ENCODE measurements at regions not wholly inside any gene's neighbourhood (a gene's known extent, or its start where the extent isn't known, plus 50 kb on each side); places are given as distances from the start of the nearest gene placed in this dataset.

GRCh38 chr22:45093609-45094008 is 70.1 kb upstream of the NUP50 start:
- Histone ChIP-seq H4K20me1 (ENCODE audit: insufficient read depth) (no peaks in the 10 kb centered on the region), H3K4me1 (ENCODE audit: control insufficient read depth in 1 of 2, insufficient read depth in 2 of 2, low read length in 2 of 2) (no peaks in the 10 kb centered on the region), H3K79me2 (ENCODE audit: insufficient read depth, low read length) (no peaks in the 10 kb centered on the region), H3K4me2 (ENCODE audit: low read length) (no peak overlapping the region), H3K36me3 (ENCODE audit: control insufficient read depth in 1 of 2, insufficient read depth in 2 of 2, low read length in 2 of 2) (no peaks in the 10 kb centered on the region), H3K27ac (ENCODE audit: low read depth, low read length) (no peak overlapping the region), H3K9ac (ENCODE audit: low read length) (no peak overlapping the region), H3K4me3 (replicated peaks in 1 of 2; ENCODE audit: low read depth in 1 of 2, low read length in 2 of 2) (no peak overlapping the region), H2AFZ (ENCODE audit: low read depth, low read length, poor library complexity, severe bottlenecking) (no peak overlapping the region), H3K27me3 (ENCODE audit: insufficient read depth, low read length) (no peaks in the 10 kb centered on the region), H3K9me2 (ENCODE audit: insufficient read depth) (no peaks in the 10 kb centered on the region), H3K9me3 (ENCODE audit: control insufficient read depth in 1 of 2, insufficient read depth in 1 of 2, low read depth in 1 of 2, low read length in 2 of 2) (no peaks in the 10 kb centered on the region)
- DNase-seq (ENCODE audit: low read depth, low spot score) (no peak), ATAC-seq (no peak)
- RAD21 ChIA-PET (ENCODE audit: low non-redundant PET in 1 of 2, low total read pairs in 2 of 2, uncharacterized antibody in 2 of 2, unreplicated experiment in 2 of 2), result no interaction called here
- no peak for TF ChIP-seq REST (IDR thresholded peaks at IDR 0.05; ENCODE audit: low read depth)
- TF ChIP-seq EZH2phosphoT487 (IDR thresholded peaks at IDR 0.05; ENCODE audit: borderline replicate concordance), result no peak
- TF ChIP-seq POLR2A (IDR thresholded peaks at IDR 0.05; ENCODE audit: borderline replicate concordance, extremely low read depth, insufficient read depth, insufficient read length), result no peak
- intact Hi-C loops (cut with micrococcal nuclease), result no loop called here
- no TSS peak for BruUV-seq (replicated peaks)
- POLR2A ChIA-PET, result no interaction called here
- CTCF ChIA-PET, result no interaction called here

GRCh38 chr22:45094081-45094720 is 69.5 kb upstream of the NUP50 start:
- intact Hi-C loops (cut with micrococcal nuclease), result no loop called here
- H3K4me1 ChIP-seq (ENCODE audit: control insufficient read depth in 1 of 2, insufficient read depth in 2 of 2, low read length in 2 of 2), result no peaks in the 10 kb centered on the region
- POLR2A ChIA-PET, result no interaction called here
- H3K27ac ChIP-seq (ENCODE audit: low read depth, low read length), result no peak overlapping the region
- no peak overlapping the region for H3K4me2 ChIP-seq (ENCODE audit: low read length)
- no peaks in the 10 kb centered on the region for H3K79me2 ChIP-seq (ENCODE audit: insufficient read depth, low read length)
- no peaks in the 10 kb centered on the region for H3K27me3 ChIP-seq (ENCODE audit: insufficient read depth, low read length)
- TF ChIP-seq CEBPB (IDR thresholded peaks at IDR 0.05; ENCODE audit: low read depth) (no peak), CBX3 (IDR thresholded peaks at IDR 0.05; ENCODE audit: low read depth) (no peak)
- H3K9ac ChIP-seq (ENCODE audit: low read length), result no peak overlapping the region
- RAD21 ChIA-PET (ENCODE audit: low non-redundant PET in 1 of 2, low total read pairs in 2 of 2, uncharacterized antibody in 2 of 2, unreplicated experiment in 2 of 2), result no interaction called here
- H2AFZ ChIP-seq (ENCODE audit: low read depth, low read length, poor library complexity, severe bottlenecking), result no peak overlapping the region
- CTCF ChIA-PET, result no interaction called here
- H3K9me2 ChIP-seq (ENCODE audit: insufficient read depth), result no peaks in the 10 kb centered on the region
- DNase-seq (ENCODE audit: low read depth, low spot score) (no peak), ATAC-seq (no peak)
- BruUV-seq (replicated peaks), result no TSS peak
- no peaks in the 10 kb centered on the region for H3K36me3 ChIP-seq (ENCODE audit: control insufficient read depth in 1 of 2, insufficient read depth in 2 of 2, low read length in 2 of 2)
- H3K4me3 ChIP-seq (replicated peaks in 1 of 2; ENCODE audit: low read depth in 1 of 2, low read length in 2 of 2), result no peak overlapping the region
- H3K9me3 ChIP-seq (ENCODE audit: control insufficient read depth in 1 of 2, insufficient read depth in 1 of 2, low read depth in 1 of 2, low read length in 2 of 2), result no peaks in the 10 kb centered on the region
- no peaks in the 10 kb centered on the region for H4K20me1 ChIP-seq (ENCODE audit: insufficient read depth)

All from HCT116 (cell line).